ENCODE measurements at regions not wholly inside any gene's neighbourhood (a gene's known extent, or its start where the extent isn't known, plus 50 kb on each side); places are given as distances from the start of the nearest gene placed in this dataset.

GRCh38 chr3:94609908-94610307 is 547.0 kb downstream of the NSUN3 start:
- no peak overlapping the region for H3K4me2 ChIP-seq (ENCODE audit: low read length)
- no peak overlapping the region for H3K4me3 ChIP-seq (ENCODE audit: low read depth, low read length)
- no peaks in the 10 kb centered on the region for H3K4me1 ChIP-seq
- no peak overlapping the region for H3K27ac ChIP-seq
- TF ChIP-seq, protein P1, sequence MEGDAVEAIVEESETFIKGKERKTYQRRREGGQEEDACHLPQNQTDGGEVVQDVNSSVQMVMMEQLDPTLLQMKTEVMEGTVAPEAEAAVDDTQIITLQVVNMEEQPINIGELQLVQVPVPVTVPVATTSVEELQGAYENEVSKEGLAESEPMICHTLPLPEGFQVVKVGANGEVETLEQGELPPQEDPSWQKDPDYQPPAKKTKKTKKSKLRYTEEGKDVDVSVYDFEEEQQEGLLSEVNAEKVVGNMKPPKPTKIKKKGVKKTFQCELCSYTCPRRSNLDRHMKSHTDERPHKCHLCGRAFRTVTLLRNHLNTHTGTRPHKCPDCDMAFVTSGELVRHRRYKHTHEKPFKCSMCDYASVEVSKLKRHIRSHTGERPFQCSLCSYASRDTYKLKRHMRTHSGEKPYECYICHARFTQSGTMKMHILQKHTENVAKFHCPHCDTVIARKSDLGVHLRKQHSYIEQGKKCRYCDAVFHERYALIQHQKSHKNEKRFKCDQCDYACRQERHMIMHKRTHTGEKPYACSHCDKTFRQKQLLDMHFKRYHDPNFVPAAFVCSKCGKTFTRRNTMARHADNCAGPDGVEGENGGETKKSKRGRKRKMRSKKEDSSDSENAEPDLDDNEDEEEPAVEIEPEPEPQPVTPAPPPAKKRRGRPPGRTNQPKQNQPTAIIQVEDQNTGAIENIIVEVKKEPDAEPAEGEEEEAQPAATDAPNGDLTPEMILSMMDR (IDR thresholded peaks at IDR 0.05), result no peak
- no peaks in the 10 kb centered on the region for H3K27me3 ChIP-seq (ENCODE audit: control insufficient read depth, insufficient read depth, low read length)
- H3K36me3 ChIP-seq (ENCODE audit: control insufficient read depth, insufficient read depth, low read length), result no peaks in the 10 kb centered on the region
- no peaks in the 10 kb centered on the region for H3K9me3 ChIP-seq (ENCODE audit: control insufficient read depth, low read length)
- no peak overlapping the region for H2AFZ ChIP-seq
- no peak overlapping the region for H3K9ac ChIP-seq
- H3K79me2 ChIP-seq, result no peaks in the 10 kb centered on the region

GRCh38 chr3:94611596-94611995 is 548.7 kb downstream of the NSUN3 start:
- Histone ChIP-seq H3K4me1 (no peaks in the 10 kb centered on the region), H3K4me2 (ENCODE audit: low read length) (no peak overlapping the region), H3K27me3 (ENCODE audit: control insufficient read depth, insufficient read depth, low read length) (no peaks in the 10 kb centered on the region), H3K27ac (no peak overlapping the region), H3K9me3 (ENCODE audit: control insufficient read depth, low read length) (no peaks in the 10 kb centered on the region), H3K4me3 (ENCODE audit: low read depth, low read length) (no peak overlapping the region), H3K9ac (no peak overlapping the region), H2AFZ (no peak overlapping the region), H3K79me2 (no peaks in the 10 kb centered on the region), H3K36me3 (ENCODE audit: control insufficient read depth, insufficient read depth, low read length) (no peaks in the 10 kb centered on the region)
- TF ChIP-seq, protein P1 (IDR thresholded peaks at IDR 0.05), result no peak

DNA sequence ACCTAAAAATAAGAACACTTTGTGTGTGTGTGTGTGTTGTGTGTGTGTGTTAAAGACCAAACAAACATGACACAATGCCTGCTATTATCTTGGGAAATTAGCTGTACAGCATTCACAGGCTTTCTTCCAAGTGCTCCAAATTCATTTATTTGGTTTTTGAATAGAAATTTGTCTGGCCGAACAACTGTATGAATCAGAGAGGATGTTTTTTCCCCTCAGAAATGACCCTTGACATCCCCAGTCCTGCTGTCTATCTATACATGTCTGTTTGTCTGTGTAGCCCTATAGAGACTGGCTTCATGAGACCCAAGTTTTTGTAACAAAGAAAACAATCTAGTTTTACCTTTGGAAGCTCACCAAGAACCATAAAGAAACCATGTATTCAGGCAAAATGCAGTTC is 549.8 kb downstream of the NSUN3 start:
- TF ChIP-seq, protein P1 (IDR thresholded peaks at IDR 0.05), result no peak

GRCh38 chr3:94614192-94614591 is 551.3 kb downstream of the NSUN3 start:
- H3K4me2 ChIP-seq (ENCODE audit: low read length), result no peak overlapping the region
- H3K9me3 ChIP-seq (ENCODE audit: control insufficient read depth, low read length), result no peaks in the 10 kb centered on the region
- no peak overlapping the region for H3K4me3 ChIP-seq (ENCODE audit: low read depth, low read length)
- no peak overlapping the region for H3K27ac ChIP-seq
- no peaks in the 10 kb centered on the region for H3K27me3 ChIP-seq (ENCODE audit: control insufficient read depth, insufficient read depth, low read length)
- TF ChIP-seq, protein P1 (IDR thresholded peaks at IDR 0.05), result no peak
- H3K4me1 ChIP-seq, result no peaks in the 10 kb centered on the region
- H3K36me3 ChIP-seq (ENCODE audit: control insufficient read depth, insufficient read depth, low read length), result no peaks in the 10 kb centered on the region
- H3K9ac ChIP-seq, result no peak overlapping the region
- H2AFZ ChIP-seq, result no peak overlapping the region
- no peaks in the 10 kb centered on the region for H3K79me2 ChIP-seq

More for the DNA sequence above, 549.8 kb downstream of the NSUN3 start:
- H3K4me2 ChIP-seq (ENCODE audit: low read length), result no peak overlapping the region
- no peaks in the 10 kb centered on the region for H3K27me3 ChIP-seq (ENCODE audit: control insufficient read depth, insufficient read depth, low read length)
- H3K4me3 ChIP-seq (ENCODE audit: low read depth, low read length), result no peak overlapping the region
- no peaks in the 10 kb centered on the region for H3K4me1 ChIP-seq
- H2AFZ ChIP-seq, result no peak overlapping the region
- H3K9ac ChIP-seq, result no peak overlapping the region
- H3K36me3 ChIP-seq (ENCODE audit: control insufficient read depth, insufficient read depth, low read length), result no peaks in the 10 kb centered on the region
- H3K79me2 ChIP-seq, result no peaks in the 10 kb centered on the region
- H3K27ac ChIP-seq, result no peak overlapping the region
- no peaks in the 10 kb centered on the region for H3K9me3 ChIP-seq (ENCODE audit: control insufficient read depth, low read length)

DNA sequence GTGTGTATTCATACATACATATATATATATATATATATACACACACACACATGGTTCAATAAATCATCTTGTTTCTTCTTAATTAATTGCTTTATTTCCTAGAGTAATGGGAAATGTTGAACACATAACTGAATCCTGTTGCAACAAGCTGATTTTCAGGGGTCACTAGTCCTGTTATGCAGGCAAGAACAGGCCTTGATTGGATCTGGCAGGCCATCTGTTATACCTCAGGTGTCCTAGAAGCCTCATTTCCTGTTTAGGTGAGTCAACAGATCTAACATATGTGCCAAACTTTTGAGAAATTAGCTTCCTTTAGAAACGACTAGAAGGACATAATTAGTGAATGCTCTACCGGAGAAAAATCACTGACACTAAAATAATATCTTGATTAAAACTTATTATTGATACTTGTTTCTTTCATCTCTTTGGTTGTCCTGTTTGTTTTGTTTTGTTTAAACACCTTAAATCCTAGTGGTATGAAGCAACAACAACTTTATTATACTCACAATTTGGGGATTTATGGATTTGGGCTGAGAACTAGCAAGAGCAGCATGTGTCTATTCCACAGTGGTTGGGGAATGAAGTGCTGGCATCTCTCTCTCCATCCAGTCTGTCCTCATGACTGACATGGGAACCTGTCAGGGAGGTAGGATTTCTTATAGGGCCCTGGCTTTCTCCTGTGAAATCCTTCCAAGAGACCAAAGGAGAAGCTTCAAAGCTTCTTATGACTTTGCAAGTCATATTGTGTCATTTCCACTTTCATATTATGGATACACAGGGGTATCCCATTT is 552.6 kb downstream of the NSUN3 start:
- H3K4me3 ChIP-seq (ENCODE audit: low read depth, low read length), result no peak overlapping the region
- H3K4me2 ChIP-seq (ENCODE audit: low read length), result no peak overlapping the region
- TF ChIP-seq, protein P1 (IDR thresholded peaks at IDR 0.05), result no peak
- H3K4me1 ChIP-seq, result no peaks in the 10 kb centered on the region
- H3K79me2 ChIP-seq, result no peaks in the 10 kb centered on the region
- no peaks in the 10 kb centered on the region for H3K27me3 ChIP-seq (ENCODE audit: control insufficient read depth, insufficient read depth, low read length)
- no peaks in the 10 kb centered on the region for H3K9me3 ChIP-seq (ENCODE audit: control insufficient read depth, low read length)
- H2AFZ ChIP-seq, result no peak overlapping the region
- no peaks in the 10 kb centered on the region for H3K36me3 ChIP-seq (ENCODE audit: control insufficient read depth, insufficient read depth, low read length)
- H3K9ac ChIP-seq, result no peak overlapping the region
- H3K27ac ChIP-seq, result no peak overlapping the region

Data from parathyroid adenoma (tissue), 2 donors.